Stomach smooth muscle (tissue), 2 donors: ENCODE measurements at regions not wholly inside any gene's neighbourhood (a gene's known extent, or its start where the extent isn't known, plus 50 kb on each side); places are given as distances from the start of the nearest gene placed in this dataset.

Experiments used
- H3K27ac ChIP-seq: one replicate; pipeline ENCODE4 v1.7.0; 2013; ENCODE audit warnings: mild to moderate bottlenecking, low read length, inconsistent platforms
- H3K27me3 ChIP-seq, 2 donors: one replicate each; pipeline ENCODE4 v1.7.0; 2013; ENCODE audit warnings: low read length in 2 of 2; ENCODE audit not compliant: insufficient read depth in 2 of 2, control insufficient read depth in 1 of 2
- H3K36me3 ChIP-seq, 2 donors: one replicate each; pipeline ENCODE4 v1.7.0; 2013; ENCODE audit warnings: low read length in 2 of 2; ENCODE audit not compliant: control insufficient read depth in 2 of 2, insufficient read depth in 2 of 2
- H3K4me1 ChIP-seq: one replicate; pipeline ENCODE4 v1.7.0; 2013; ENCODE audit warnings: low read length; ENCODE audit not compliant: control insufficient read depth, insufficient read depth
- H3K4me3 ChIP-seq, 2 donors: one replicate each; pipeline ENCODE4 v1.7.0; 2013; ENCODE audit warnings: low read length in 2 of 2
- H3K9ac ChIP-seq, 2 donors: one replicate each; pipeline ENCODE4 v1.7.0; 2013; ENCODE audit warnings: low read length in 2 of 2, mild to moderate bottlenecking in 1 of 2
- H3K9me3 ChIP-seq, 2 donors: one replicate each; pipeline ENCODE4 v1.7.0; 2013; ENCODE audit warnings: low read length in 2 of 2; ENCODE audit not compliant: control insufficient read depth in 2 of 2
- donor health status: healthy.
- donor health status: Pancreatic carcinoma.

DNA sequence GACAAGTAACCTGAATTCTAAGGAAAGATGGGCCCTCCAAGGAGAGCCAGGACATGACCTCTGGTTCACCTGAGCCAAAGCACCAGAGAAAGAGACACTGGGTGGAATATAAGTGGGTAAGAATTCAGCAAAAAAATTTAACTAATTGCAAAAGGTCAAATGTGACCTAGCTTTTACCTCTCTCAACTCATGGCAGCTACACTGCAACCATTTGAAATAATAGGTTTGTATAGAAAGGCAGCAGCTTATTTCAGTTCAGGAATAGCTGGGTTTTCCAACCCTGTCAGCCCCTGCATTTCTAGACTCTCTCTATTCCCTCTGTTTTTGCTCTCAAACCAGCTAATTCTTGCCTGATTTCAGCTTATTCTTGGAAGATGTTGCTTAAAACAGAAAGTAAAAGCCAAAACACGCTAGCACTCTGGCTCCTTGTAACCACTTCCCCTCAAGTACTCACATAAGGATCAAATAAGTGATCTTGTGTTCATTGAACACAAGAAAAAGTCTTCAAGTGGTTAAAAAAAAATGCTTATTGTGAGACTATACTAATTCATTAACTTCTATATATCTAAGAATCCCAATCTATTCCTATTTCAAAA is 101.1 kb upstream of the NR4A3 start:
- H3K4me3 ChIP-seq, result peak overlapping the region in 1 of 2 donors; percentile 35
- H3K9ac ChIP-seq, result peak overlapping the region in 1 of 2 donors; percentile 14
- H3K27ac ChIP-seq, result no peak overlapping the region

DNA sequence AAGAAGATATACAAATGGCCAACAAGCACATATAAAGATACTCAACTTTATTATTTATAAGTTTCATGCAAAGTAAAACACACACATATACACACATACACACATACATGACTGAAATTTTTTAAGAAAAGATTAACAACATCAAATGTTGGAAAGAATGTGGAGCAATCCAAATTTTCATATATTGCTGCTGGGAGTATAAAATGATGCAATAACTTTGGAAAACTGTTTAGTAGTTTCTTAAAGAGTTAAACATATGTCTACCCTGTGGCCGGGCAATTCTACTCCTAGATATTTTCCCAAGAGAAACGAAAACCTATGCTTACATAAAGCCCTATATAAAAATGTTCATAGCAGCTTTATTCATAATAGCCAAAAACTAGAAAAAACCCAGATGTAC is 99.8 kb upstream of the NR4A3 start:
- no peak overlapping the region for H3K27ac ChIP-seq
- H3K9me3 ChIP-seq, result no peaks in the 10 kb centered on the region
- H3K36me3 ChIP-seq, result no peaks in the 10 kb centered on the region
- no peak overlapping the region for H3K9ac ChIP-seq
- H3K4me1 ChIP-seq, result no peaks in the 10 kb centered on the region
- H3K4me3 ChIP-seq, result no peak overlapping the region
- no peaks in the 10 kb centered on the region for H3K27me3 ChIP-seq

More for the DNA sequence above, 101.1 kb upstream of the NR4A3 start:
- no peaks in the 10 kb centered on the region for H3K9me3 ChIP-seq
- H3K36me3 ChIP-seq, result no peaks in the 10 kb centered on the region
- H3K4me1 ChIP-seq, result no peaks in the 10 kb centered on the region
- H3K27me3 ChIP-seq, result no peaks in the 10 kb centered on the region

DNA sequence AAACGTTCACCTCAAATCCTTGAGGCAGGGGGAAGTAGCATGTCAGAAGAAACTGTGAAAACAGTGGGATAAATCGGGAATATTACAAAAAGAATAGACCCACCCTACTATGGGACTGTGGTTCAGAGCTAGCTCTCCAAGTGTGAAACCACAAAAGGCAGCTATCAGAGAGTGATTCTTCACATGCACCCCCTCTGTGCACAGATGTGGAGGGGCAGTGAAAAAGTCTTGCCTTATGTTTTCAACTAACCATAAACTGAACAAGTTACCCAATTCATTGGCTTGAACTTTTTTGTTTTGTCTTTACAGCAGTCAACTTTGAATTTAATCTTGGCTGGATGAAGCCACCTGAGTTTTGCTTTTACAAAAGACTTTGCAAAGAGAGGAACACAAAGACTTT is 98.8 kb upstream of the NR4A3 start:
- no peak overlapping the region for H3K4me3 ChIP-seq
- H3K27me3 ChIP-seq, result no peaks in the 10 kb centered on the region
- H3K4me1 ChIP-seq, result no peaks in the 10 kb centered on the region
- H3K27ac ChIP-seq, result no peak overlapping the region
- H3K36me3 ChIP-seq, result no peaks in the 10 kb centered on the region
- H3K9ac ChIP-seq, result no peak overlapping the region
- no peaks in the 10 kb centered on the region for H3K9me3 ChIP-seq

DNA sequence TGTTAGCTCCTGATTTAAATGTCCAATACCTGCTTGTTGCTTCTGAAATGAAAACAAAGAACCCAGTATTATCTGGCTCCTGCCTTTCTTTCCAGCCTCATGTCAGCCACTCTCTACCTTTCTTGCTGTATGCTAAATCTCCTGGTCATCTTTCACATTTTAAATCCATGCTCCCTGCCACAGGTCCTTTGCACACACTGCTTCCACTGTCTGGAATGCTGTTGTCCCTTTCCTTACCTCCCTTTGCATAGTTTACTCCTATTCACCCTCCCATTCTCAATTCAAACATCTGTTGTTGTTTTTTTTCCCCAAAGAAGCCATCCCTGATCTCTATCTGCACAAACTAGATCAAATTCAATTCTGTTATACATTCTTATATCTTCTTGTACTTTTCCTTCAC is 97.0 kb upstream of the NR4A3 start:
- H3K27me3 ChIP-seq, result no peaks in the 10 kb centered on the region
- H3K9ac ChIP-seq, result no peak overlapping the region

DNA sequence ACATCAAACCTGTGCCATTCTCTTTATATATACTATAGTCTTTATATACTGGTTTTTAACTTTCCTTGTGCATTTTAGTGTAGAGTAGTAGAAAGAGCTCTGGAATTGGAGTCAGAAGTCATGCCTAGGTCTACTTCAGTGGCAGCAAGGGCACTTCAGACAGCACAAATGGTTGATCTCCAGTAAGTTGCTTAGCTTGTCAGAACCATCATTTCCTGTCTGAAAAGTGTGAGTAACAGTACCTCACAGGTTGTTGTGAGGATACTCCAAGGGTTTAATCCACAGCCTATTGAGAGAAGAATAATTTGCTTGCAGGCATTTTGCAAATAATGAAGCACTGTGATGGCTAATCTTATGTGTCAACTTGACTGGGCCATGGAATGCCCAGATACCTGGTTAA is 95.8 kb upstream of the NR4A3 start:
- no peak overlapping the region for H3K9ac ChIP-seq
- no peaks in the 10 kb centered on the region for H3K36me3 ChIP-seq
- no peaks in the 10 kb centered on the region for H3K4me1 ChIP-seq
- H3K9me3 ChIP-seq, result no peaks in the 10 kb centered on the region
- no peak overlapping the region for H3K4me3 ChIP-seq
- H3K27ac ChIP-seq, result no peak overlapping the region
- H3K27me3 ChIP-seq, result no peaks in the 10 kb centered on the region

More for the DNA sequence above, 97.0 kb upstream of the NR4A3 start:
- Histone ChIP-seq H3K36me3 (no peaks in the 10 kb centered on the region), H3K4me1 (no peaks in the 10 kb centered on the region), H3K9me3 (no peaks in the 10 kb centered on the region), H3K4me3 (no peak overlapping the region), H3K27ac (no peak overlapping the region)

DNA sequence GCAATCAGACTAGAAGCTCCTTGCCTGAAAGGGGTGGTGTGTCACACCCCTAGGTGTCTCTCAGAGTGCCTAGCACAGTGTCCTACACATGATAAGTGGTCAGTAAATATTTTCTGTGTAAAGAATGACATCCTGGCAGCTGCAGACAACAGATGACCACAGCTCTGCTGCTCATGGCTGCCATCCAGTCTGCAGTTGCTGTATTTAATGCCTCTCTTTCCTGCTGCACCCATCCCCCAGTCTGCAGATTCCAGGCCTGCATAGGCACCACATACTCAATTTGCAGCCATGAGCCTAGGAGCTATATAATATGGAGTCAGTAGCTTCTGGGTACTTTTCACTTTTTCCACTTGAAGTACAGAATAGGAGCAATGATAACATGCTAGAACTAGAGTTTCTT is 94.9 kb upstream of the NR4A3 start:
- no peaks in the 10 kb centered on the region for H3K27me3 ChIP-seq
- no peak overlapping the region for H3K9ac ChIP-seq
- H3K27ac ChIP-seq, result no peak overlapping the region
- no peaks in the 10 kb centered on the region for H3K4me1 ChIP-seq
- H3K9me3 ChIP-seq, result no peaks in the 10 kb centered on the region
- no peak overlapping the region for H3K4me3 ChIP-seq
- no peaks in the 10 kb centered on the region for H3K36me3 ChIP-seq

DNA sequence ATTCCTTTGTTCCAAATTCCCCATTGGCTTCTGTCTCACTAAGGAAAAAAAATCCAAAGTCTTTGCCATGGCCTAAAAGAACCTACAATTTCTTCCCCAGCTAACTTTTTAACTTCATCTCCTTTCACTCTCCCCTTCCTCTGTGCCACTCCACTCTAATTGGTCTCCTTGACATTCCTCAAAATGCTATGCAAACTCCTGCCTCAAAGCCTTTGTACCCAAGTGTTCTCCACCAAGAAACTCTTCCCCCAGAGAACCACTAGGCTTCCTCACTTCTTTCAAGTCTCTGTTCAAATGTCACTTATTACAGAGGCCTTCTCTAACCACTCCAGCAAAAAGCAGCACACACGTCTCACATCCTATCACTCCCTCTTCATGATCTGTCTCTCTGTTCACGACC is 91.6 kb upstream of the NR4A3 start:
- Histone ChIP-seq H3K9me3 (no peaks in the 10 kb centered on the region), H3K27me3 (no peaks in the 10 kb centered on the region), H3K27ac (no peak overlapping the region), H3K9ac (no peak overlapping the region), H3K4me3 (no peak overlapping the region), H3K36me3 (no peaks in the 10 kb centered on the region), H3K4me1 (peaks cover 2% of the 10 kb centered on the region)

DNA sequence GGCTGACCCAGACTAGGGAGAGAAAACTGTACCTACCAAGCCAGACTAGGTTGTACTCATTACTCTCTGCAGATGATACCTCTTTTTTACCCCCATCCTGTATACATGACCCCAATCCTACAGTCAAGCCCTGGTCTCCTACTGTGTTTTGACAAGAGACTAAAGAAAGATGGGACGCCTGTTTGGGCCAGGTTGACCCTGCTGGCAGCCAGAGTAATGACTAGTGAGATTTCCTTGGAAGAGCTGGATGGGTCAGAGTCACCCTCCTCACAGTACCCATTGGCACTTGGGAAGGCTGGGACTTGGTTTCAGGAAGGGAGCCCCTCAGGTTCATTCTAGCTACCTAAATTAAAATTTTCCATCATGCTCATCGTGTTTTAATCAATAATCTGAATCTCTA is 89.7 kb upstream of the NR4A3 start:
- Histone ChIP-seq H3K4me1 (peaks cover 2% of the 10 kb centered on the region), H3K4me3 (no peak overlapping the region), H3K27me3 (no peaks in the 10 kb centered on the region), H3K27ac (no peak overlapping the region), H3K9ac (no peak overlapping the region), H3K36me3 (no peaks in the 10 kb centered on the region), H3K9me3 (no peaks in the 10 kb centered on the region)

DNA sequence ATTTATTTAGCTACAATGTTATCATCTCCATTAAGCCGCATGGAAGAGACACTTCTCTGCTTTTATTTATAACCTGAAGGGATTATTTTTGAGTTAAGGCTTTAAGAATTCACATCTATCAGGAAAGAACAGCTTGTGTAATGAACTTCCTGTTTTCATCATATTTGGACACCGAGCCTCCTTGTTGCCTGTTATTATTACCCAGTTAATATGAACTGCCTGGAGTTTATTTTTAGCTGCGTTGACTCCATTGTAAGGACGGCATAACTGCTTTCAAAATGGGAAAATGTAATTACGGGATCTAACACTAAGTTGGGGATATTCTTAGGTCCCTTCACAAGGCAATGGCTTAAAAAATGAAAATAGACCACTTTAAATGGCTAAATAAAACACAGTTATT is 89.0 kb upstream of the NR4A3 start:
- Histone ChIP-seq H3K9ac (no peak overlapping the region), H3K4me3 (no peak overlapping the region), H3K9me3 (no peaks in the 10 kb centered on the region), H3K4me1 (peaks cover 2% of the 10 kb centered on the region), H3K27me3 (no peaks in the 10 kb centered on the region), H3K27ac (no peak overlapping the region), H3K36me3 (no peaks in the 10 kb centered on the region)

DNA sequence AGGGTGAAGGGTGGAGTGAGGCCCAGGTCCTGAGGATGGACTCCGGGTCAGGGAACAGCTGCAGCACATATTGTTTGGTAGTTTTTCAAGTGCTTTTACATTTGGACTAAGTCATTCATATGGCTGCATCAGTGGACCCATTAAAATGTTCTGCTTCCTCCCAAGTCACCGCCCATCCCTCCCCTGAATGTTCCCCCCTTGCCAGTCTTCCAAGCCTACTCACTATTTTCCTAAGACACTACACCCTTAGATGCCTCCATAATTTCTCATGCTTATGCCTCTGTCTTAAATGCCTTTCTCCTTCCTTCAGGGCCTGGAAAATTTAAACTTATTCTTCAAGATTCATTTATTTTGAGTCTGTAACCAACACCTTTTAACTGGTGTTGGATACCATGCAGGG is 86.6 kb upstream of the NR4A3 start:
- no peaks in the 10 kb centered on the region for H3K27me3 ChIP-seq
- no peaks in the 10 kb centered on the region for H3K9me3 ChIP-seq
- peaks cover 2% of the 10 kb centered on the region for H3K4me1 ChIP-seq
- H3K9ac ChIP-seq, result no peak overlapping the region
- H3K27ac ChIP-seq, result no peak overlapping the region
- H3K36me3 ChIP-seq, result no peaks in the 10 kb centered on the region
- H3K4me3 ChIP-seq, result no peak overlapping the region

DNA sequence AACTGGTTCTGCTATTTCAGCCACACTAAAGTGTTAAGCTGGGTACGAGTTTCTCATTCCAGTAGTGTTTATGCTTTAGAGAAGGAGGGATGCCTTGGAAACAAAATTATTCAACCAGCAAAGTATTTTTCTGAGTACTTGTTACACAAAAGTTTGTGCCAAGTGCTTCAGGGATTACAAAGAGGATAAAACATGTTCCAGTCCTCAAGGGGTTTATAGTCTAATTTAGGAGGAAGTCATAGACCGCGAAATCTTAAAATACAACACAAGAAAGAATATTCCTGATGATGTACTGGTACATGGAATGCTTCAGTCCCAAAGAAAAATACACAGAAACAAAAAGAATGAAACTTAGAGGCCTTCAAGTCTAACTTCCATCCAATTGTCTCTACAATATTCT is 85.4 kb upstream of the NR4A3 start:
- H3K27me3 ChIP-seq, result no peaks in the 10 kb centered on the region
- no peak overlapping the region for H3K9ac ChIP-seq
- H3K36me3 ChIP-seq, result no peaks in the 10 kb centered on the region
- peaks cover 2% of the 10 kb centered on the region for H3K4me1 ChIP-seq
- H3K4me3 ChIP-seq, result no peak overlapping the region
- no peak overlapping the region for H3K27ac ChIP-seq
- no peaks in the 10 kb centered on the region for H3K9me3 ChIP-seq
